Gastrocnemius medialis (tissue), 4 donors: ENCODE measurements at regions not wholly inside any gene's neighbourhood (a gene's known extent, or its start where the extent isn't known, plus 50 kb on each side); places are given as distances from the start of the nearest gene placed in this dataset.

Experiments
- POLR2A ChIP-seq, 2 donors: fragments of 450-650 bp; IDR thresholded peaks; one replicate each; pipeline ENCODE4 v1.6.1; 2017; ENCODE audit warnings: antibody characterized with exemption in 2 of 2, mild to moderate bottlenecking in 2 of 2, moderate library complexity in 2 of 2
- TF ChIP-seq, protein P1 (sequence below), 5 experiments: fragments of 450-650 bp in 3 of 5; fragments of 200-600 bp in 2 of 5; sonication (generic) in 2 of 5; IDR thresholded peaks in 4 of 5; conservative IDR thresholded peaks in 1 of 5; 1 replicate in 4 of 5; 2 replicates in 1 of 5; pipeline ENCODE4 v1.5.1; 2016 to 2019; ENCODE audit warnings: antibody characterized with exemption in 5 of 5, mild to moderate bottlenecking in 3 of 5, moderate library complexity in 3 of 5

DNA sequence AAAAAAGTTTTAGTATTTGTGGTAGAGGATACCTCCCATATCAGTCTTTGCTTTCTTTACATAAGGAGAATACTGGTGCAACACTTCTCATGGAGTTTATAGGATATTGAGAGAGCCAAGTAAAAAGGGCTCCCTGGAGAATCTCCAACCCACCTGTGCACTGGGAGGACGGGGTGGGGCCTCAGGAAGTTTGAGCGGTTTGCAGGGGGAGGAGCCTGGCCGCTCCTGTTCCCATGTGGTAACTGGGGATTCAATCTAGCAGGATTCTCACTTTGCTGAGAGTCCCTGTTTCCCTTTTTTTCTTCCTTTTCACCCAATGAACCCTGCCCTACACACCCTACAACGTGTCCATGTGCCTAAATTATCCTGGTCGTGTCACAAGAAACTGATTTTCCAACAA is 82.8 kb downstream of the APTX start:
- TF ChIP-seq, protein P1, sequence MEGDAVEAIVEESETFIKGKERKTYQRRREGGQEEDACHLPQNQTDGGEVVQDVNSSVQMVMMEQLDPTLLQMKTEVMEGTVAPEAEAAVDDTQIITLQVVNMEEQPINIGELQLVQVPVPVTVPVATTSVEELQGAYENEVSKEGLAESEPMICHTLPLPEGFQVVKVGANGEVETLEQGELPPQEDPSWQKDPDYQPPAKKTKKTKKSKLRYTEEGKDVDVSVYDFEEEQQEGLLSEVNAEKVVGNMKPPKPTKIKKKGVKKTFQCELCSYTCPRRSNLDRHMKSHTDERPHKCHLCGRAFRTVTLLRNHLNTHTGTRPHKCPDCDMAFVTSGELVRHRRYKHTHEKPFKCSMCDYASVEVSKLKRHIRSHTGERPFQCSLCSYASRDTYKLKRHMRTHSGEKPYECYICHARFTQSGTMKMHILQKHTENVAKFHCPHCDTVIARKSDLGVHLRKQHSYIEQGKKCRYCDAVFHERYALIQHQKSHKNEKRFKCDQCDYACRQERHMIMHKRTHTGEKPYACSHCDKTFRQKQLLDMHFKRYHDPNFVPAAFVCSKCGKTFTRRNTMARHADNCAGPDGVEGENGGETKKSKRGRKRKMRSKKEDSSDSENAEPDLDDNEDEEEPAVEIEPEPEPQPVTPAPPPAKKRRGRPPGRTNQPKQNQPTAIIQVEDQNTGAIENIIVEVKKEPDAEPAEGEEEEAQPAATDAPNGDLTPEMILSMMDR (IDR thresholded peaks at IDR 0.05 in 4 of 5, conservative IDR thresholded peaks at IDR 0.05 in 1 of 5) = no peak
- no peak for TF ChIP-seq POLR2A (IDR thresholded peaks at IDR 0.05)
